Trophoblast cell (in vitro differentiated cells and primary cell): ENCODE measurements at regions not wholly inside any gene's neighbourhood (a gene's known extent, or its start where the extent isn't known, plus 50 kb on each side); places are given as distances from the start of the nearest gene placed in this dataset.

Source experiments
- DNase-seq, 2 donors: peaks; one replicate each; pipeline ENCODE4 v3.0.0-alpha.2; 2016
- H2AFZ ChIP-seq: 2 replicates; pipeline ENCODE4 v1.6.1; 2013; ENCODE audit warnings: low read length, moderate library complexity, mild to moderate bottlenecking; ENCODE audit not compliant: insufficient read depth, poor library complexity
- H2AK5ac ChIP-seq: 2 replicates; pipeline ENCODE4 v1.6.1; 2013; ENCODE audit warnings: mild to moderate bottlenecking, low read length
- H2BK120ac ChIP-seq: 2 replicates; pipeline ENCODE4 v1.6.1; 2013; ENCODE audit warnings: low read length, mild to moderate bottlenecking, moderate library complexity; ENCODE audit not compliant: insufficient read depth, poor library complexity
- H2BK12ac ChIP-seq: 2 replicates; pipeline ENCODE4 v1.6.1; 2013; ENCODE audit warnings: mild to moderate bottlenecking, low read length, moderate library complexity
- H2BK5ac ChIP-seq: 2 replicates; pipeline ENCODE4 v1.6.1; 2013; ENCODE audit warnings: low read length, low read depth, moderate library complexity, mild to moderate bottlenecking; ENCODE audit not compliant: poor library complexity
- H3K14ac ChIP-seq: 2 replicates; pipeline ENCODE4 v1.6.1; 2013; ENCODE audit warnings: mild to moderate bottlenecking, low read length
- H3K18ac ChIP-seq: 2 replicates; pipeline ENCODE4 v1.6.1; 2013; ENCODE audit warnings: mild to moderate bottlenecking, low read length
- H3K23ac ChIP-seq: 2 replicates; pipeline ENCODE4 v1.6.1; 2013; ENCODE audit warnings: low read length
- H3K27ac ChIP-seq: 2 replicates; pipeline ENCODE4 v1.5.1; 2013; ENCODE audit warnings: low read depth, mild to moderate bottlenecking, inconsistent platforms, low read length, moderate library complexity
- H3K27me3 ChIP-seq: 2 replicates; pipeline ENCODE4 v1.6.1; 2013; ENCODE audit warnings: inconsistent platforms, mild to moderate bottlenecking, low read length, moderate library complexity; ENCODE audit not compliant: insufficient read depth
- H3K36me3 ChIP-seq, 2 experiments: 1 replicate in 1 of 2; 2 replicates in 1 of 2; pipeline ENCODE4 v1.6.1; 2013; ENCODE audit warnings: low read length in 2 of 2, mild to moderate bottlenecking in 2 of 2, moderate library complexity in 1 of 2; ENCODE audit not compliant: insufficient read depth in 2 of 2, control insufficient read depth in 1 of 2
- H3K4ac ChIP-seq: 2 replicates; pipeline ENCODE4 v1.6.1; 2013; ENCODE audit warnings: low read depth, mild to moderate bottlenecking, low read length, moderate library complexity
- H3K4me1 ChIP-seq, 2 experiments: 1 replicate in 1 of 2; 2 replicates in 1 of 2; pipeline ENCODE4 v1.6.1; 2013; ENCODE audit warnings: low read length in 2 of 2, mild to moderate bottlenecking in 2 of 2, moderate library complexity in 1 of 2; ENCODE audit not compliant: insufficient read depth in 2 of 2, control insufficient read depth in 1 of 2
- H3K4me2 ChIP-seq: 2 replicates; pipeline ENCODE4 v1.6.1; 2013; ENCODE audit warnings: inconsistent platforms, mild to moderate bottlenecking, low read length, moderate library complexity
- H3K4me3 ChIP-seq: 2 replicates; pipeline ENCODE4 v1.5.1; 2013; ENCODE audit warnings: mild to moderate bottlenecking, low read depth, low read length, inconsistent platforms
- H3K79me1 ChIP-seq: one replicate; pipeline ENCODE4 v1.6.1; 2013; ENCODE audit warnings: low read length
- H3K79me2 ChIP-seq: 2 replicates; pipeline ENCODE4 v1.6.1; 2013; ENCODE audit warnings: low read length, mild to moderate bottlenecking; ENCODE audit not compliant: control insufficient read depth, insufficient read depth, poor library complexity
- H3K9ac ChIP-seq: 2 replicates; pipeline ENCODE4 v1.6.1; 2013; ENCODE audit warnings: mild to moderate bottlenecking, low read length
- H3K9me3 ChIP-seq: 2 replicates; pipeline ENCODE4 v1.6.1; 2013; ENCODE audit warnings: low read depth, mild to moderate bottlenecking, control low read depth, inconsistent platforms, low read length; ENCODE audit not compliant: insufficient read depth
- H4K12ac ChIP-seq: 2 replicates; pipeline ENCODE4 v1.6.1; 2013; ENCODE audit warnings: low read depth, mild to moderate bottlenecking, low read length, moderate library complexity
- H4K8ac ChIP-seq: 2 replicates; pipeline ENCODE4 v1.6.1; 2013; ENCODE audit warnings: low read depth, mild to moderate bottlenecking, low read length, moderate library complexity
- H4K91ac ChIP-seq: one replicate; pipeline ENCODE4 v1.6.1; 2013; ENCODE audit warnings: low read depth, mild to moderate bottlenecking, low read length, moderate library complexity
- WGBS: extraction: QIAGEN DNeasy Blood & Tissue Kit; methylation state at CpG from one replicate; pipeline ENCODE4 v1.1.7; 2013; ENCODE audit warnings: missing lambda C conversion rate; ENCODE audit not compliant: insufficient read length, insufficient coverage; ENCODE audit errors: extremely low coverage; 5-methylcytosine and 5-hydroxymethylcytosine counted together

DNA sequence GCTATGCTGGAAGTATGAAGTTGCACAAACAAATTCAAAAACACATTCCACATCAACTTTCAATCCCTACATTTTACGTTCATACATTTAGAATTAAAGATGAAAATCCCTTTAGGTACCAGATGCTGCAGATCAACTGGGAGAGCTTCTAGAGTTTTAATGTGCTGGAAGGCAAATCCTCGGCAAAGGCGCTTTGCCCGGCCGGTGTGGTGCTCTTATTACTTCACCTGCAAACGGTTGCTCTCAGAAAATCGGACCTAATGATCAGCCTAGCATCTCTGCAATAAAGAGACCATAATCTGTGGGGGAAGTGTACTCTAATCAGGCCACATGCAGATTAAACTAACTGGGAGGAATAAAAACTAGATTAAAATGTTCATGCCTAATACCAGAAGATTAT, 513.8 kb downstream of the ZEB2 start:
- H3K14ac ChIP-seq: no peak overlapping the region
- no peak overlapping the region for H2BK120ac ChIP-seq
- no peak overlapping the region for H2AK5ac ChIP-seq
- no peak overlapping the region for H3K9ac ChIP-seq
- H3K79me2 ChIP-seq: no peaks in the 10 kb centered on the region
- H3K27me3 ChIP-seq: no peaks in the 10 kb centered on the region
- H4K12ac ChIP-seq: no peak overlapping the region
- no peak overlapping the region for H3K18ac ChIP-seq
- no peaks in the 10 kb centered on the region for H3K9me3 ChIP-seq
- no peak overlapping the region for H3K27ac ChIP-seq
- H4K8ac ChIP-seq: no peak overlapping the region
- H3K23ac ChIP-seq: no peak overlapping the region
- no peak overlapping the region for H4K91ac ChIP-seq
- no peaks in the 10 kb centered on the region for H3K36me3 ChIP-seq
- H2BK5ac ChIP-seq: no peak overlapping the region
- H2BK12ac ChIP-seq: no peak overlapping the region
- 100% methylated on average over 1 of the region's 7 CpGs for WGBS
- no peak overlapping the region for H3K4ac ChIP-seq
- H3K4me2 ChIP-seq: no peak overlapping the region
- H3K79me1 ChIP-seq: no peaks in the 10 kb centered on the region
- H2AFZ ChIP-seq: no peak overlapping the region
- H3K4me1 ChIP-seq: peaks cover 0 to 2% of the 10 kb centered on the region in 2 experiments
- no peak overlapping the region for H3K4me3 ChIP-seq
- DNase-seq: no peak

DNA sequence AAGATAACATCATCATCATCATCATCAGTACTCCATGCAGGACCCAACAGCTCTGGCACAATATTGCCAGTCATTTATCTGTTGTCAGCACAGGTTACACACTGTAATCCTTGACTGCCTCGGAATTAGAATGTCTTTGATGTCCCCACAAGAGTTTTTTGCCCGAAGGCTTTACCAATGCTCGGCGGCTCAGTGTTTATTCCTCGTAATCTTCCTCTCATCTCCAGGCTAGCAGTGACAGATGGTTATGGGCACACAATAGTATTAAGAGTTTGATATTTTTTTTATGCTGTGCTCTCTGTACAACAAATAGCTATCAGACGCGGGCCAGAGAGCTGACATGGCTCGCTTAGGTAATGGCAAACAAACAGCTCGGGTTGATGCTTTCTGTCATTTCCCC, 515.2 kb downstream of the ZEB2 start:
- H3K4me1 ChIP-seq: peaks cover 0 to 2% of the 10 kb centered on the region in 2 experiments
- no peak overlapping the region for H2AK5ac ChIP-seq
- no peak overlapping the region for H3K27ac ChIP-seq
- no peak overlapping the region for H3K23ac ChIP-seq
- no peaks in the 10 kb centered on the region for H3K79me1 ChIP-seq
- no peak overlapping the region for H3K14ac ChIP-seq
- H3K9ac ChIP-seq: no peak overlapping the region
- H4K8ac ChIP-seq: no peak overlapping the region
- WGBS: no CpG with 5 or more reads among the region's 9 CpGs
- no peak overlapping the region for H2BK12ac ChIP-seq
- no peak overlapping the region for H2BK5ac ChIP-seq
- no peaks in the 10 kb centered on the region for H3K27me3 ChIP-seq
- H3K4ac ChIP-seq: no peak overlapping the region
- H3K4me3 ChIP-seq: no peak overlapping the region
- H2AFZ ChIP-seq: no peak overlapping the region
- no peak overlapping the region for H4K91ac ChIP-seq
- H3K4me2 ChIP-seq: no peak overlapping the region
- H2BK120ac ChIP-seq: no peak overlapping the region
- no peaks in the 10 kb centered on the region for H3K79me2 ChIP-seq
- H3K18ac ChIP-seq: no peak overlapping the region
- H4K12ac ChIP-seq: no peak overlapping the region
- no peaks in the 10 kb centered on the region for H3K9me3 ChIP-seq
- DNase-seq: peak in 1 of 2 donors; percentile 3
- H3K36me3 ChIP-seq: no peaks in the 10 kb centered on the region

DNA sequence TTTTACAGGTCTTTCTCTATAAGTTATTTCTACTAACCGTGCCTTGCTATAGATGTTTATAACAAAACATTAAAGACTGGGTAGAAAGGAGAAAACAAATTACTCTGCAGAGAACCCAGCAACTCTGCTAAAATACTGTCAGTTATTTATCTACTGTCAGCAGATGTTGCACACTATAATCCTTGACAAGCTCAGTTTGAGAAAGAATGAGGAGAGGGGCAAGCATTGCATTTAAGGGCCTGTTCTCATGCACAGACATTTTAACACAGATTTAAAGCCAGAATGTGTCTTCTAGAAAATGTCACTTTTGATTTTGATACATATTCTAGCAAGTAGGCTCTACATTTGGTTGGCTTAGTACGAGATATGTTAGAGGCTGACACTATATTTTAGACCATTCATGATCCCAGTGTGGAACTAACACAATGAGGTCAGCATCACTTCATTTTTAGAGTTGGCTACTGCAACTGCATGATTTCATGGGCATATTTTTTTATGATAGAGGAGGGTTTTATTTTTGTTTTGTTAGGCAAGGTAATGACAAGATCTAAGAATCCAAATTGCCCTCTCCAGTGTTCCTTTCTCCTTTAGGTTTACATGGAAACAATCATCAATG, 516.4 kb downstream of the ZEB2 start:
- H3K23ac ChIP-seq: no peak overlapping the region
- no peak for DNase-seq
- H3K18ac ChIP-seq: no peak overlapping the region
- no peak overlapping the region for H3K4me2 ChIP-seq
- H3K14ac ChIP-seq: no peak overlapping the region
- peaks cover 0 to 2% of the 10 kb centered on the region in 2 experiments for H3K4me1 ChIP-seq
- no peaks in the 10 kb centered on the region for H3K79me1 ChIP-seq
- H3K4ac ChIP-seq: no peak overlapping the region
- H3K36me3 ChIP-seq: no peaks in the 10 kb centered on the region
- no peaks in the 10 kb centered on the region for H3K27me3 ChIP-seq
- H4K8ac ChIP-seq: no peak overlapping the region
- H3K9ac ChIP-seq: no peak overlapping the region
- no peak overlapping the region for H2BK12ac ChIP-seq
- no peak overlapping the region for H2AK5ac ChIP-seq
- no peak overlapping the region for H4K12ac ChIP-seq
- H3K79me2 ChIP-seq: no peaks in the 10 kb centered on the region
- H3K9me3 ChIP-seq: no peaks in the 10 kb centered on the region
- no peak overlapping the region for H3K27ac ChIP-seq
- no peak overlapping the region for H2AFZ ChIP-seq
- no peak overlapping the region for H4K91ac ChIP-seq
- no peak overlapping the region for H2BK5ac ChIP-seq
- H3K4me3 ChIP-seq: no peak overlapping the region
- H2BK120ac ChIP-seq: no peak overlapping the region
- no CpG with 5 or more reads among the region's 2 CpGs for WGBS

DNA sequence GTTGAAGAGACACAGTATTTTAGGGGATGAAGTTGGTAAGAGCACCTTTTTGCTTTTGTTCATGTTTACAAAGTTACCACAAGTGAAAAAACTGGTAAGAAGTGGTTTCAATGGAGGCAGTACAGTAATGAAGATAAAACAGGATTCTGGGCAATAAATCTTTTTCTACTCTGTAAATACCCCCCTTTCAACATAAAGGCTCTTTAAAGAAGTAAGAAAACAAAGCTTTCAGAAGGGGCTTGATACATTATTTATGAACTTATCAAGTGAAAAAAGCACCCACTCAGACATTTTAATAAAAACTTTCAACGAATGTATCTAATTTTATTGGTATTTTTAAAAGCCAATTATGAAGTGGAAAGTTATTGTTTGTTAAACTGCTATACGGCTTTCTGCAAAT, 522.9 kb downstream of the ZEB2 start:
- no peaks in the 10 kb centered on the region for H3K79me1 ChIP-seq
- H3K27me3 ChIP-seq: no peaks in the 10 kb centered on the region
- H2BK5ac ChIP-seq: no peak overlapping the region
- DNase-seq: no peak
- no peak overlapping the region for H3K4me2 ChIP-seq
- no peak overlapping the region for H3K27ac ChIP-seq
- H3K9me3 ChIP-seq: no peaks in the 10 kb centered on the region
- no peaks in the 10 kb centered on the region for H3K4me1 ChIP-seq
- no CpG with 5 or more reads among the region's 2 CpGs for WGBS
- no peak overlapping the region for H3K23ac ChIP-seq
- H3K79me2 ChIP-seq: no peaks in the 10 kb centered on the region
- no peak overlapping the region for H2BK12ac ChIP-seq
- no peak overlapping the region for H3K9ac ChIP-seq
- H2BK120ac ChIP-seq: no peak overlapping the region
- H4K12ac ChIP-seq: no peak overlapping the region
- no peak overlapping the region for H4K91ac ChIP-seq
- no peak overlapping the region for H2AK5ac ChIP-seq
- H3K4ac ChIP-seq: no peak overlapping the region
- H2AFZ ChIP-seq: no peak overlapping the region
- no peak overlapping the region for H3K4me3 ChIP-seq
- H3K18ac ChIP-seq: no peak overlapping the region
- no peak overlapping the region for H3K14ac ChIP-seq
- H3K36me3 ChIP-seq: no peaks in the 10 kb centered on the region
- no peak overlapping the region for H4K8ac ChIP-seq
